Left ventricle myocardium inferior (tissue), 1 donor: ENCODE measurements at regions not wholly inside any gene's neighbourhood (a gene's known extent, or its start where the extent isn't known, plus 50 kb on each side); places are given as distances from the start of the nearest gene placed in this dataset.

Source experiments
- DNase-seq: peaks from one replicate; pipeline ENCODE4 v3.0.0-alpha.2; 2020
- H3K27ac ChIP-seq: fragments of 200-600 bp; replicated peaks from 2 replicates; pipeline ENCODE4 v1.8.0; 2021
- H3K27me3 ChIP-seq: fragments of 200-600 bp; 2 replicates; pipeline ENCODE4 v1.8.0; 2021; ENCODE audit warnings: low read depth
- H3K36me3 ChIP-seq: fragments of 200-600 bp; 2 replicates; pipeline ENCODE4 v1.8.0; 2021
- H3K4me1 ChIP-seq: fragments of 200-600 bp; 2 replicates; pipeline ENCODE4 v1.8.0; 2021
- H3K4me3 ChIP-seq: fragments of 200-600 bp; 2 replicates; pipeline ENCODE4 v1.8.0; 2021; ENCODE audit warnings: mild to moderate bottlenecking, moderate library complexity
- H3K9me3 ChIP-seq: fragments of 200-600 bp; replicated peaks from 2 replicates; pipeline ENCODE4 v1.8.0; 2021
- intact Hi-C: fragments of 100-400 bp; cut with micrococcal nuclease; formaldehyde crosslinking; loops from one replicate; pipeline ENCODE4 v1.11.0; 2022
- TF ChIP-seq, protein P1 (sequence below): fragments of 200-600 bp; IDR thresholded peaks from 2 replicates; pipeline ENCODE4 v1.8.0; 2021; ENCODE audit warnings: antibody characterized with exemption, mild to moderate bottlenecking, borderline replicate concordance
- donor health status: DM: no; HTN: yes; CAD: no; lungs with severe emphysema.

DNA sequence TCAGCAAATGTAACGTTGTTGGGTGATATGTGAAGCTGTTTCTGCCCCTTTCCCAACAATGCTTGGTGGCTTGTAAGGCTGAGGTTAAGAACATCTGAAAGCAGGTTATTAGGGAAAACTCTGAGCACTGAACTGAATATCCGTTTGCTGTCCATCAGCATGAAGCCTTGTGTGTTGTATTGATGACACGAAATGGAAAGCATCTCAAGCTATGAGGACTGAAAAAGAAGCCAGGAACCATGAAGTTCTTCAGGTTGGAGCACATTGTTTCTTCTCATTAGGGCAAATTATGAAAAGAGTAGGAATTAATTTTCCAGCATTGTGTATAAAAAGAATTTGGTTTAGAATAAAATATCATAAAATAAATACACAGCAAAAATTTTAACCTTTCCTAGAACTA is 106.8 kb downstream of the IZUMO3 start:
- H3K27me3 ChIP-seq: no peaks in the 10 kb centered on the region
- TF ChIP-seq, protein P1, sequence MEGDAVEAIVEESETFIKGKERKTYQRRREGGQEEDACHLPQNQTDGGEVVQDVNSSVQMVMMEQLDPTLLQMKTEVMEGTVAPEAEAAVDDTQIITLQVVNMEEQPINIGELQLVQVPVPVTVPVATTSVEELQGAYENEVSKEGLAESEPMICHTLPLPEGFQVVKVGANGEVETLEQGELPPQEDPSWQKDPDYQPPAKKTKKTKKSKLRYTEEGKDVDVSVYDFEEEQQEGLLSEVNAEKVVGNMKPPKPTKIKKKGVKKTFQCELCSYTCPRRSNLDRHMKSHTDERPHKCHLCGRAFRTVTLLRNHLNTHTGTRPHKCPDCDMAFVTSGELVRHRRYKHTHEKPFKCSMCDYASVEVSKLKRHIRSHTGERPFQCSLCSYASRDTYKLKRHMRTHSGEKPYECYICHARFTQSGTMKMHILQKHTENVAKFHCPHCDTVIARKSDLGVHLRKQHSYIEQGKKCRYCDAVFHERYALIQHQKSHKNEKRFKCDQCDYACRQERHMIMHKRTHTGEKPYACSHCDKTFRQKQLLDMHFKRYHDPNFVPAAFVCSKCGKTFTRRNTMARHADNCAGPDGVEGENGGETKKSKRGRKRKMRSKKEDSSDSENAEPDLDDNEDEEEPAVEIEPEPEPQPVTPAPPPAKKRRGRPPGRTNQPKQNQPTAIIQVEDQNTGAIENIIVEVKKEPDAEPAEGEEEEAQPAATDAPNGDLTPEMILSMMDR: no peak

DNA sequence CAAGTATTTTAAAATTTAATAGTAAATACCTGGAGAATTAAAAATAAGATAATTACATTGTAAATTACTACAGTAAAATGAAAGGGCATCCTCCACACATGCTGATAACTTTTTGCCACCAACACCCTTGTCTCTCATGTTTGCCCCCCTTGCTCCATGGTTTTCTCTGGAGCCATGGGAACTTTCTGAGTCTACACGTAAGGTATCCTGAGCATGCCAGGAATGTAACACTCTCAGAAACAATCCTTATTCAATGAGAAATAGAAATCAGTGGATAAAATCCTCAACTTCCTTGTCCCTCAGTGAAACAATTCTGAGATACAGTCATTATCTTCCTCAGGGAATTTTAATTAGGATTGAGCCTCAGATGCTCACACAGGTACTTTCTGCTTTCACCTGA is 108.9 kb downstream of the IZUMO3 start:
- no peak overlapping the region for H3K4me3 ChIP-seq
- DNase-seq: no peak
- H3K27ac ChIP-seq: no peak overlapping the region
- peaks cover 43% of the 10 kb centered on the region for H3K9me3 ChIP-seq
- no peaks in the 10 kb centered on the region for H3K4me1 ChIP-seq
- intact Hi-C loops: no loop called here
- TF ChIP-seq, protein P1: no peak
- no peaks in the 10 kb centered on the region for H3K36me3 ChIP-seq
- H3K27me3 ChIP-seq: no peaks in the 10 kb centered on the region

More for the DNA sequence above, 106.8 kb downstream of the IZUMO3 start:
- Histone ChIP-seq H3K9me3 (peaks cover 49% of the 10 kb centered on the region), H3K36me3 (no peaks in the 10 kb centered on the region), H3K4me3 (no peak overlapping the region), H3K27ac (no peak overlapping the region), H3K4me1 (no peaks in the 10 kb centered on the region)
- no peak for DNase-seq
- intact Hi-C loops: no loop called here

DNA sequence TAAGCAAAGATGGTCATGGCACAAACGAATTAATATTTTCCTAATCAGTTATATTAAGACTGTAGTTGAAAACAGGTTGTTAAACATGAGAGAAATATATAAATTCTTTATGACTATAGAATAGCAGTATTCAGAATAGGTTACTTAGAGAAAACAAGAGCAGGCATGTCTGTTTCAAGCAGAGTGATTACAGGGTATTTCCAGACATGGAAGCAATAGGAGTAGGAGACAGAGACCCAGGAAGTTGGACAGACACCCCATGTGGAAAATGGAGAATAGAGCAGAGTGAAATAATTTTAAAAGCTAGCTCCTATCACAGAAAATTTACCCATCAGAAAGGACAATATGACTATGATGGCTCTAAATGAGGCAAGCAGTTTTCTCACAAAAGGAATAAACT is 111.5 kb downstream of the IZUMO3 start:
- Histone ChIP-seq H3K9me3 (peaks cover 35% of the 10 kb centered on the region), H3K4me1 (no peaks in the 10 kb centered on the region), H3K4me3 (no peak overlapping the region), H3K27ac (no peak overlapping the region), H3K27me3 (no peaks in the 10 kb centered on the region), H3K36me3 (no peaks in the 10 kb centered on the region)
- intact Hi-C loops: no loop called here
- no peak for DNase-seq
- TF ChIP-seq, protein P1: no peak

DNA sequence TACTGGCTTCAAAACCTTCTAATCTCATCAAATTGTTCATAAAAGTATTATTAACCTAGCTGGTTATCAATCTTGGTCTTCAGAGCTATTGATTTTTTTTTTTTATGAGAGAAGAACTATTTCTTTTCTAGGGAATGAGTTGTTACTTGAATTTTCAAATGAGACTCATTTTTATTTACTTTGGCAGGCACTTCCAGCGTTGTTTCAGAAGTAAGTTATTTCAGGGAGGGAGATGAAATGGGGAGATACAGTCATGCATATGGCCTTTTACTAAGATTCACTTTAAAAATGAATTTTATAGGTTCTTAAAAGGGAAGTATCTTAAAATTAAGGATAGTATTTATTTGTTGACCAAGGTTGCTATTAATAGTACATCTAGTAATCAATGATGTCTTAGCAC is 129.6 kb downstream of the IZUMO3 start:
- H3K9me3 ChIP-seq: peaks cover 24% of the 10 kb centered on the region
- H3K4me1 ChIP-seq: no peaks in the 10 kb centered on the region
- no peak for DNase-seq
- TF ChIP-seq, protein P1: no peak
- H3K4me3 ChIP-seq: no peak overlapping the region
- intact Hi-C loops: no loop called here
- no peaks in the 10 kb centered on the region for H3K27me3 ChIP-seq
- no peaks in the 10 kb centered on the region for H3K36me3 ChIP-seq
- H3K27ac ChIP-seq: no peak overlapping the region

DNA sequence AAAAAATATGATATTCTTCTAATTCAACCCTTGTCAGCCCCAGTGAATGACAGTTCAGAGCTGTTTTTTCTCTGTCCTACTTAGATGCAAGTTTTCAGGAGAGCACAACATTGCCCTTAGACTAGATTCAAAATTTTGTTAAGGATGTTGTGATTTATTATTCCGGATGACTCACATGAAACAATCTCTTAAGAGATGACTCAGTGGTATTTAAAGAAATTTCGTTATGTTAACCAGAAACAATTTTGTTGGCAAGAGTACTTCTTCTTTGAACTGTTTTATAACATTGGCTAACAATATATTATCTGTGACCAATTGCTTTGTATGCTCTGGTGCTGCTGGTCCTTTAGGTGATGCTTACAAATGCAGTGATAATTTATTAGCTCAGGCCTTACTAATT is 132.0 kb downstream of the IZUMO3 start:
- no peaks in the 10 kb centered on the region for H3K4me1 ChIP-seq
- H3K27me3 ChIP-seq: no peaks in the 10 kb centered on the region
- no peak overlapping the region for H3K4me3 ChIP-seq
- H3K9me3 ChIP-seq: peaks cover 40% of the 10 kb centered on the region
- TF ChIP-seq, protein P1: no peak
- no peak for DNase-seq
- H3K36me3 ChIP-seq: no peaks in the 10 kb centered on the region
- no peak overlapping the region for H3K27ac ChIP-seq
- intact Hi-C loops: no loop called here

GRCh38 chr9:24398466-24398865 is 147.2 kb downstream of the IZUMO3 start:
- H3K4me3 ChIP-seq: no peak overlapping the region
- no peaks in the 10 kb centered on the region for H3K4me1 ChIP-seq
- H3K9me3 ChIP-seq: peaks cover 13% of the 10 kb centered on the region
- H3K27me3 ChIP-seq: no peaks in the 10 kb centered on the region
- TF ChIP-seq, protein P1: no peak
- H3K36me3 ChIP-seq: no peaks in the 10 kb centered on the region
- no peak for DNase-seq
- H3K27ac ChIP-seq: no peak overlapping the region
- intact Hi-C loops: no loop called here
